ENCODE measurements at regions not wholly inside any gene's neighbourhood (a gene's known extent, or its start where the extent isn't known, plus 50 kb on each side); places are given as distances from the start of the nearest gene placed in this dataset.
"Not testable (repeated sequence)": the region's sequence is repeated elsewhere in the genome, so short reads cannot be mapped to it uniquely, and the experiment has no call there.

DNA sequence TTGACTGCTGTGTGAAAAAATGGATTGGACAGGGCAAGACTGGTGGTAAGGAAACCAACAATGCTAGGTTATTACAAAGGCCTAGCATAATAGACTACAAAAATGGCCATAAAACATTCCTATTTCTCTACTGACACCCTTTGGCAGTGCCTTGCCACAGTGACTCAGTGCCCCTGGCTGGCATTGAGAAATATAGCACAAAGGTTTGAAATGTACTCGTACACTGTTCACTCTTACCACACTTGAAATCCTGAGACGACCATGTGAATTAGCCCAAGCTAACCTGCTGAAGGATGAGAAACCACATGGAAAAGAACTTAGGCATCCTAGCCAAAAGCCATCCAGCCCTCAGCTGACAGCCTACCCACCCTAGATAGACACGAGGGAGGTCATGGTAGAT lies 149.8 kb upstream of the PALMD start:
- Histone ChIP-seq H3K9me3 (replicated peaks; ENCODE audit: control insufficient read depth, low read depth, low read length) (no peaks in the 10 kb centered on the region), H3K36me3 (ENCODE audit: control insufficient read depth, insufficient read depth, low read length) (no peaks in the 10 kb centered on the region), H3K27ac (ENCODE audit: low read length) (no peak overlapping the region), H3K4me3 (ENCODE audit: low read length) (no peak overlapping the region), H3K27me3 (ENCODE audit: control insufficient read depth, insufficient read depth, low read length) (no peaks in the 10 kb centered on the region), H3K4me1 (ENCODE audit: control insufficient read depth, insufficient read depth, low read length) (no peaks in the 10 kb centered on the region)
- DNase-seq, result no peak
- WGBS (ENCODE audit: insufficient coverage), result 83% methylated on average over 1 of the region's 3 CpGs

DNA sequence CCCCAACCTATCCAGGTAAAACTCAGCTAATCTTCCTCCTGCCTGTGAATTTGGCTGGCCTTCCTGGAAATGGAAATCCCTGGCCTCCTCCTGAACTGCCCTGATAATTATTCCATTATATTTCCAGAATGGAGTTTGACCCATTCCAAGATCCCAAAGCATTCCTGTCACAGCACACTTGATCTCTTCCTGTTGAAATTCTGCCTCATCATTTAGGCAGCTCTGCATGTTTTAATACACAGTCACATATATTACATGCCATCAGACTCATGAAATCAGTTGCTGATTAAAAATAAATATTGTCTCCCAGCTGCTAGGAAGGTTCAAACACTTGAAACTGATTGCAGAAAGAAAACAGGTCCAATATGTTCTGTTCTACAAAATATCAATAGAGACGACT lies 148.2 kb upstream of the PALMD start:
- Histone ChIP-seq H3K36me3 (ENCODE audit: control insufficient read depth, insufficient read depth, low read length) (no peaks in the 10 kb centered on the region), H3K9me3 (replicated peaks; ENCODE audit: control insufficient read depth, low read depth, low read length) (no peaks in the 10 kb centered on the region), H3K4me3 (ENCODE audit: low read length) (no peak overlapping the region), H3K27ac (ENCODE audit: low read length) (no peak overlapping the region), H3K27me3 (ENCODE audit: control insufficient read depth, insufficient read depth, low read length) (no peaks in the 10 kb centered on the region), H3K4me1 (ENCODE audit: control insufficient read depth, insufficient read depth, low read length) (no peaks in the 10 kb centered on the region)
- DNase-seq, result no peak
- no CpG with 5 or more reads among the region's 1 CpG for WGBS (ENCODE audit: insufficient coverage)

DNA sequence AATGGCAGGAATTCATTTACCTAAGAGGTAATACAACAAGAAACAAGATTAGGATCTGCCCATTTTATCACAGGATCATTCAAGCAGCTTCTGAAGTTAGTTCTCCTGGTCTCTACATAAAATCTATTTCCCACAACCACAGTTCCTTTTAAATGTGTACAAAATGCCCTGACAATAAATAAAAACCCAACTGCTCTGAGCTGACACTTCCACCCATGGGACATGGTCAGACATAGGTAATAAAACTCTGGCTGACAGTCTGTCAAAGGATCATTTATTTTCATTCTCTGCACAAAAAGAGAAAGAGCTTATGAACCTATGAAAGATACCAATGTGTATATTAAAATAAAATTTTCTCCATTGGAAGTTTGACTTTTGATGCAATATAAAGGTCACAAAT lies 145.4 kb upstream of the PALMD start:
- Histone ChIP-seq H3K4me3 (ENCODE audit: low read length) (no peak overlapping the region), H3K27ac (ENCODE audit: low read length) (no peak overlapping the region), H3K36me3 (ENCODE audit: control insufficient read depth, insufficient read depth, low read length) (no peaks in the 10 kb centered on the region), H3K27me3 (ENCODE audit: control insufficient read depth, insufficient read depth, low read length) (no peaks in the 10 kb centered on the region), H3K4me1 (ENCODE audit: control insufficient read depth, insufficient read depth, low read length) (no peaks in the 10 kb centered on the region), H3K9me3 (replicated peaks; ENCODE audit: control insufficient read depth, low read depth, low read length) (no peaks in the 10 kb centered on the region)
- DNase-seq, result no peak

DNA sequence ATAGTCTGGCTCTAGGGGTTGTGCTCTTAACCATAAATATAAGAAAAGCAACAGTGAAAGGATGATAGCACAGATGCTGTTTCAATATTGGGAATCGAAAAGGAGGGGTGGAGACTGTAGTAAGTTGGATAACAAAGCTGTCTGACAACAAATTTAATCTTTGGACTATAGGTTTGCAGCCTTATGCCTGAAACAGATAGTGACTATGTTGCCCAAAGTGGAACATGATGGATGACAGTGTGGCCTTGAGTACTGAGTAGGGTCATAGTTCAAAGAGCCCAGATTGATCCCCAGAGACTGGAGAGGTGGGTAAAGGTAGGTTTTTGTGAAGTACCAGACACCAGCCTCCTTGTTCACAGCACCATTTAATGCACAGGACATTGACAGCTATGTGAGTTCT lies 144.0 kb upstream of the PALMD start:
- no peak for DNase-seq
- no peaks in the 10 kb centered on the region for H3K27me3 ChIP-seq (ENCODE audit: control insufficient read depth, insufficient read depth, low read length)
- H3K9me3 ChIP-seq (replicated peaks; ENCODE audit: control insufficient read depth, low read depth, low read length), result no peaks in the 10 kb centered on the region
- no peaks in the 10 kb centered on the region for H3K36me3 ChIP-seq (ENCODE audit: control insufficient read depth, insufficient read depth, low read length)
- H3K4me3 ChIP-seq (ENCODE audit: low read length), result no peak overlapping the region
- WGBS (ENCODE audit: insufficient coverage), result 80% methylated on average over 1 of the region's 1 CpG
- H3K27ac ChIP-seq (ENCODE audit: low read length), result no peak overlapping the region
- H3K4me1 ChIP-seq (ENCODE audit: control insufficient read depth, insufficient read depth, low read length), result no peaks in the 10 kb centered on the region

DNA sequence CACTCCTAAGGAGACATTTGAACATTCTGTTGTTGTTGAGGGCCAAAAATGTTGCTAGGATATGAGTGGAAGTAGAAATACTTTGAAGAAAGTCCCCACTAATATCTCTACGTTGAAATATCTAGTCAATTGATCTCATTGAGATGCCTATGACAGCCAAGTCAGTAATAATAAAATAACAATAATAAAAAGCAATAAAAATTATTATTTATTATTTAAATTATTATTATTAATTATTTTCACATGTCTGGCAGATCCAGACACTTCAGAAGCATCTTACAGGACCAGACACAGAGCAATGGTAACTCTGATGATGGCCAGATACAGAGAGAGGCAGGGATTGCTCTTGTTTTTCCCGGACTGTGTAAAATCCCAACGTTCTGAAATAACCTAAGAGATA lies 143.5 kb upstream of the PALMD start:
- Histone ChIP-seq H3K9me3 (replicated peaks; ENCODE audit: control insufficient read depth, low read depth, low read length) (no peaks in the 10 kb centered on the region), H3K4me3 (ENCODE audit: low read length) (no peak overlapping the region), H3K36me3 (ENCODE audit: control insufficient read depth, insufficient read depth, low read length) (no peaks in the 10 kb centered on the region), H3K4me1 (ENCODE audit: control insufficient read depth, insufficient read depth, low read length) (no peaks in the 10 kb centered on the region), H3K27ac (ENCODE audit: low read length) (no peak overlapping the region), H3K27me3 (ENCODE audit: control insufficient read depth, insufficient read depth, low read length) (no peaks in the 10 kb centered on the region)
- DNase-seq, result no peak
- WGBS (ENCODE audit: insufficient coverage), result no CpG with 5 or more reads among the region's 3 CpGs

DNA sequence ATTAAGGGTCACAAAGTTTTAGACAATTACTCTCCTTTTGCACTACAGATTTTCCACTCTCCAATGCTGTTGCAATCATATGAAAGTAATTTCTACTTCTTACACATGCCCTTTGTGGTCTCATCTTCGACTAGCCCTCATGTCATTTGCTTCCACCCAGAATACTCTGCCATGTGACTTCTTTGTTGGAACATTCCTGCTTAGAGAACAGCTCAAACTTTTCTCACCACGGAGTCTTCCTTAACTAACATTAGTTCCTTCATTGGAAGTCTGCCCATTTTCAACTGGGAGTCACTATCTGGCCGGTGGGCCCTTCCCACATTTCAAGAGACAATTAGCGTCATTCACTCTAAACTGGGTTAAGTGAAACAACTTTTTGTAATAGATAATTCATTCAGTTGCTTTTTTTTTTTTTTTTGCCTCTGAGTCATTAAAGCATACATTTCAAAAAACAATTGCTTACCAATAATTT lies 142.6 kb upstream of the PALMD start:
- Histone ChIP-seq H3K27ac (ENCODE audit: low read length) (no peak overlapping the region), H3K36me3 (ENCODE audit: control insufficient read depth, insufficient read depth, low read length) (no peaks in the 10 kb centered on the region), H3K4me3 (ENCODE audit: low read length) (no peak overlapping the region), H3K4me1 (ENCODE audit: control insufficient read depth, insufficient read depth, low read length) (no peaks in the 10 kb centered on the region), H3K27me3 (ENCODE audit: control insufficient read depth, insufficient read depth, low read length) (no peaks in the 10 kb centered on the region), H3K9me3 (replicated peaks; ENCODE audit: control insufficient read depth, low read depth, low read length) (peaks cover 3% of the 10 kb centered on the region)
- 55% methylated on average over 1 of the region's 4 CpGs for WGBS (ENCODE audit: insufficient coverage)
- DNase-seq, result peak; percentile 31

DNA sequence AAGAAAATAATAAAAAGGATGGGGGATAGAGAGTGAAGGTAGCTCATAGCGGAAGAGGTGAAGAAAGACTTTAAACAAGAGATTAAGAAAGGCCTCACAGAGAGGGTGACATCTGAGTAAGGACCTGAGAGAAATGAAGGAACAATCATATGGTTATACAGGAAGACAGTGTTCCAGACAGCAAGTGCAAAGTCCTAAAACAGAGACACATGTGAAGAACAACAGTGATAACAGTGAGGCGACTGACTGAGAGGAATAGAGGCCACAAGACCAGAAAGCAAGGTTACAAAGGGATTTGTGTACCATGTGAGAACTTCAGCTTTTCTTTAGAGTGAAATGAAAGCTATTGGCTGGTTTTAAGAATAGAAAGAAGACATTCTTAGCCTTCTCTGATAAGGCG lies 141.6 kb upstream of the PALMD start:
- no peak for DNase-seq
- Histone ChIP-seq H3K27me3 (ENCODE audit: control insufficient read depth, insufficient read depth, low read length) (no peaks in the 10 kb centered on the region), H3K4me3 (ENCODE audit: low read length) (no peak overlapping the region), H3K27ac (ENCODE audit: low read length) (no peak overlapping the region), H3K9me3 (replicated peaks; ENCODE audit: control insufficient read depth, low read depth, low read length) (peaks cover 3% of the 10 kb centered on the region), H3K36me3 (ENCODE audit: control insufficient read depth, insufficient read depth, low read length) (no peaks in the 10 kb centered on the region), H3K4me1 (ENCODE audit: control insufficient read depth, insufficient read depth, low read length) (no peaks in the 10 kb centered on the region)
- WGBS (ENCODE audit: insufficient coverage), result 91% methylated on average over 3 of the region's 3 CpGs

DNA sequence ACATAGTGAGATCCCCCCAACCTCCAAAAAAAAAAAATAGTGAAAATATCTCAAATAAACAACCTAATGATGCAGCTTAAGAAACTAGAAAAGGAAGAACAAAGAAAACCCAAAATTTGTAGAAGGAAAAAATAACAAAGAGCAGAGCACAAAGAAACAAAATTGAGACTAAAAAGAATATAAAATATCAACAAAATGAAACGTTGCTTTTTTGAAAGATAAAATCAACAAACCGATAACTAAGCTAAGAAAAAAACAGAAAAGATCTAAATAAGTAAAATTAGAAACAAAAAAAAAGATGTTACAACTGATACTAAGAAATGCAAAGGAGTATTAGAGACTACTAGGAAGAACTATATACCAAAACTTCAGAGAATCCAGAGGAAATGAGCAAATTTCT lies 139.3 kb upstream of the PALMD start:
- Histone ChIP-seq H3K27ac (ENCODE audit: low read length) (no peak overlapping the region), H3K4me1 (ENCODE audit: control insufficient read depth, insufficient read depth, low read length) (no peaks in the 10 kb centered on the region), H3K9me3 (replicated peaks; ENCODE audit: control insufficient read depth, low read depth, low read length) (peaks cover 3% of the 10 kb centered on the region), H3K36me3 (ENCODE audit: control insufficient read depth, insufficient read depth, low read length) (no peaks in the 10 kb centered on the region), H3K4me3 (ENCODE audit: low read length) (no peak overlapping the region), H3K27me3 (ENCODE audit: control insufficient read depth, insufficient read depth, low read length) (no peaks in the 10 kb centered on the region)
- no peak for DNase-seq
- no CpG with 5 or more reads among the region's 2 CpGs for WGBS (ENCODE audit: insufficient coverage)

DNA sequence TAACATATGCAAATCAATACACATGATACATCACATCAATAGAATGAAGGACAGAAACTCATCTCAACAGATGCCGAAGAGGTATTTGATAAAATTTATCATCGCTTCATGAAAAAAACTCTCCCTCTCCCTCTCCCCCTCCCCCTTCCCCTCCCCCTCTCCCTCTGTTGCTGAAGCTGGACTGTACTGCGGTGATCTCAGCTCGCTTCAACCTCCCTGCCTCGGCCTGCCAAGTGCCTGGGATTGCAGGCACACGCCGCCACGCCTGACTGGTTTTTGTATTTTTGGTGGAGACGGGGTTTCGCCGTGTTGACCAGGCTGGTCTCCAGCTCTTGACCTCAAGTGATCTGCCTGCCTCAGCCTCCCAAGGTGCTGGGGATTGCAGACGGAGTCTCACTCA lies 138.5 kb upstream of the PALMD start:
- H3K27ac ChIP-seq (ENCODE audit: low read length); DNase-seq; H3K9me3 ChIP-seq (replicated peaks; ENCODE audit: control insufficient read depth, low read depth, low read length); H3K4me1 ChIP-seq (ENCODE audit: control insufficient read depth, insufficient read depth, low read length); H3K27me3 ChIP-seq (ENCODE audit: control insufficient read depth, insufficient read depth, low read length); H3K4me3 ChIP-seq (ENCODE audit: low read length); H3K36me3 ChIP-seq (ENCODE audit: control insufficient read depth, insufficient read depth, low read length): not testable (repeated sequence)
- WGBS (ENCODE audit: insufficient coverage), result 82% methylated on average over 4 of the region's 12 CpGs

DNA sequence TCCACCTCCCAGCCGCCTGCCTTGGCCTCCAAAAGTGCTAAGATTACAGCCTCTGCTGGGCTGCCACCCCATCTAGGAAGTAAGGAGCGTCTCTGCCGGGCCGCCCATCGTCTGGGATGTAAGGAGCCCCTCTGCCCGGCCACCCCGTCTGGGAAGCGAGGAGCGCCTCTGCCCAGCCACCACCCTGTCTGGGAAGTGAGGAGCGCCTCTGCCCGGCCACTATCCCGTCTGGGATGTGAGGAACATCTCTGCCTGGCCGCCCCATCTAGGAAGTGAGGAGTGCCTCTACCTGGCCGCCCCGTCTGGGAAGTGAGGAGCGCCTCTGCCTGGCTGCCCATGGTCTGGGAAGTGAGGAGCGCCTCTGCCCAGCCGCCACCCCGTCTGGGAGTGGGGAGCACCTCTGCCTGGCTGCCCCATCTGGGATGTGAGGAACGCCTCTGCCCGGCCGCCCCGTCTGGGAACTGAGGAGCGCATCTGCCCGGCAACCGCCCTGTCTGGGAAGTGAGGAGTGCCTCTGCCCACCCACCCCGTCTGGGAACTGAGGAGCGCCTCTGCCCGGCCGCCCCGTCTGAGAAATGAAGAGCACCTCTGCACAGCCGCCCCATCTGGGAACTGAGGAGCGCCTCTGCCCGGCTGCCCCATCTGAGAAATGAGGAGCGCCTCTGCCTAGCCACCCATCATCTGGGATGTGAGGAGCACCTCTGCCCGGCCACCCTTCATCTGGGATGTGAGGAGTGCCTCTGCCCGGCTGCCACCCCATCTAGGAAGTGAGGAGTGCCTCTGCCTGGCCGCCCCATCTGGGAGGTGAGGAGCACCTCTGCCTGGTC lies 137.8 kb upstream of the PALMD start:
- no peak for DNase-seq
- Histone ChIP-seq H3K4me1 (ENCODE audit: control insufficient read depth, insufficient read depth, low read length) (no peaks in the 10 kb centered on the region), H3K4me3 (ENCODE audit: low read length) (no peak overlapping the region), H3K36me3 (ENCODE audit: control insufficient read depth, insufficient read depth, low read length) (no peaks in the 10 kb centered on the region), H3K27me3 (ENCODE audit: control insufficient read depth, insufficient read depth, low read length) (no peaks in the 10 kb centered on the region), H3K27ac (ENCODE audit: low read length) (no peak overlapping the region), H3K9me3 (replicated peaks; ENCODE audit: control insufficient read depth, low read depth, low read length) (peaks cover 3% of the 10 kb centered on the region)
- WGBS (ENCODE audit: insufficient coverage), result 98% methylated on average over 31 of the region's 38 CpGs
